DMS 273 (cell line): ENCODE measurements at regions not wholly inside any gene's neighbourhood (a gene's known extent, or its start where the extent isn't known, plus 50 kb on each side); places are given as distances from the start of the nearest gene placed in this dataset.

Experiments used
- DNase-seq: peaks from one replicate; lab custom pipeline; 2025; ENCODE audit not compliant: unreplicated experiment; lab: John Stamatoyannopoulos, UW

- DNase-seq = peak; percentile 24
Observed at GRCh38 chr13:27014406-27015359, 156.9 kb downstream of the USP12 start.

GRCh38 chr13:27012482-27013197 is 159.0 kb downstream of the USP12 start:
- peak; percentile 70 for DNase-seq

DNA sequence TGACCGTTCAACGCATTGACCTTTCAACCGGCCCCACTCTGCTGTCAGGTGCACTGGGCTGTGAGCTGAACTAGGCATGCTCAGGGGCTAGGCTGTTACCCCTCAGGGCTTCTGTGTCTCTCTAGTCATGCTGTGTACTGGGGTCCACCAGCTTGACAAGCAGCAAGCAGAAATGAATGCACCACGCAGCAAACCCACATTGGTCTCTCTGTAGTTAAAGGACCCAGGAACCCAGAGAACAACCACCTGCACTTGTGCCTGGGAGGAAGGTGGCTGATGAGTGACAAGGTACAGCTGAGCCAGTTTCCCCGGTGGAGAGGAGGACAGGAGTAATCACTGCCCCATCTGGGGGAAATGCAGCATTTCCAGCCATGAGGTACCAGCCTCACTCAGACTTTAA is 159.9 kb downstream of the USP12 start:
- no peak for DNase-seq

DNA sequence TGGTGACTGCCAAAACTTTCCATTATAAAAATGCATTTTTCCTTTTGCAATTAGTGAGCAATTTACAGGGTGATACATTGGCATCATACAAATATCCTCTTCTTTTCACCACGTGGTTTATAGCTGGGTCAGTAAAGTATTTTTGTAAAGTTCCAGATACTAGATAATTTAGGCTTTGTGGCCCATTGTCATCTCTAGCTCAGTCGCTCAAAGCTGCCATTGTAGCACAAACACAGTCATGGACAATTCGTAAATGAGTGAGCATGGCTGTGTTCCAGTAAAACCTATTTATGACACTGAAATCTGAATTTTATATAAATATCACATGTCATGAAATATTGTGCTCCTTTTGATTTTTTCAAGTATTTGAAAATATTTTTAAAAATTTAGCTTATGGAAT is 162.9 kb downstream of the USP12 start:
- DNase-seq = no peak

GRCh38 chr13:27007166-27007565 is 164.4 kb downstream of the USP12 start:
- peak; percentile 96 for DNase-seq

DNA sequence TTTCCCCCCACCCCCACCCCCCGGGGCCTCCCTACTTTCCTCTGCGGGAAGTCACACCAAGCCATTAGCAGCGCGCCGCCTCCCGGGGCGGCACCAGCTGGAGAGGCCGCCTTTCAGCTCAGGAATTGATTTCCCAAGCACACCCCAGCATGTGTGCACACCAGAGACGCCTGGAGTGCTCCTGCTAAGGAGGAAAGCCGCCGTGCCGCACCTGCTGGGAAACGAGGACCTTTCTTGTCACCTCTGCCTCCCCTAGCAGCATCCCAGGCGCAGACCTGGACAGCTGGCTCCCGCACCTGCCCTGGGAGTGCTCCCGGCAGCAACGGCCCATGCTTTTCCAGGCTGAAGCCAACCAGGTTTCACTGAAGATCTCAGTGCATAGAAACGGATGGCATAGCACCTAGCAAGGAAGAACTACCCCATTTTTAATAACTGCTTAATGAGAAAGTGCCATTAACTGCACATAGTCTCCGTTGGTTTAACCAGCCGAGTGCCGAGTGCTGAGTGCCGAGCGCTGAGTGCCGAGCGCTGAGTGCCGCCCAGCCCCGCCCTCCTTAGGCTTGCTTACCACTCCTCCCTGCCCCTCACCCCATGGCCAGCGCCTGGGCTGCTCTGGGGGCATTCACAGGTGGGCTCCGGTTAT is 165.0 kb downstream of the USP12 start:
- peak; percentile 87 for DNase-seq

- DNase-seq = peak; percentile 52
Observed at GRCh38 chr13:27005976-27006518, 165.6 kb downstream of the USP12 start.

- DNase-seq = peak; percentile 63
Observed at GRCh38 chr13:27005556-27005955, 166.1 kb downstream of the USP12 start.

DNA sequence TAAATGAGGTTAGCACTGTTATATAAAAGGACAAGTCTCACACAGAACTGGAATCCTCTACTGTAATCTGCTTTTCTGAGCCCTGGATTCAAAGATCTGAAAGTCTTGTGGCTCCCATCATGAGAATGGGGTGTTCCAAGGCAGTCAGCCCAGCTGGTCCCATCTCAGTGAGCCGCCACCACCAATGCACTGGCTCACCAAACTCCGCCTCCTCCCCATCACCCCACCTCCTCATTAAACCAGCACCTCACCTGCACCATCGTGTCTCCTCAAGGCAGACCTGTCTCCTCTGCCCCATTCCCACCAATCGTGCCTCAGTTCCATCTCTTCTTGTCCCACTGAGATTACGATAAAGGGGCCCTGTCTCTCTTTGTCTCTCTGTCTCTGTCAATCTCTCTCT is 166.7 kb downstream of the USP12 start:
- DNase-seq = no peak

- DNase-seq = no peak
Observed at GRCh38 chr13:27004326-27004725, 167.3 kb downstream of the USP12 start.

DNA sequence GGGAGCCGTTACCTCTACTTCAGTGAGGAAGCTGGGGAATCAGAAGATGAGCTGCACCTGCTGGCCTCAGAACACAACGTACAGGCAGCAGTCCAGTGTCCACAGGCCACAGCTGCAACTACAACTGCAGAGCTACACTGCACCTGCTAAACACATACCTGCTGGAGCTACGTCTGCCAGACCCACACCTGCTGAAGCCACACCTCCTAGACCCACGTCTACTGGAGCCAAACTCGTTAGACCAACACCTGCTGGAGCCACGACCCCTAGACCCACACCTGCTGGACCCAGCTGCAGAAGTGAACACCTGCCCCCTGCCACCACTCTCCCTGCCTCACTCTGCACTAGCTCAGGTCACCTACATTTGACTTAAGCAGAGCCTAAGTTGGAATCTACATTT is 169.9 kb downstream of the USP12 start:
- no peak for DNase-seq

DNA sequence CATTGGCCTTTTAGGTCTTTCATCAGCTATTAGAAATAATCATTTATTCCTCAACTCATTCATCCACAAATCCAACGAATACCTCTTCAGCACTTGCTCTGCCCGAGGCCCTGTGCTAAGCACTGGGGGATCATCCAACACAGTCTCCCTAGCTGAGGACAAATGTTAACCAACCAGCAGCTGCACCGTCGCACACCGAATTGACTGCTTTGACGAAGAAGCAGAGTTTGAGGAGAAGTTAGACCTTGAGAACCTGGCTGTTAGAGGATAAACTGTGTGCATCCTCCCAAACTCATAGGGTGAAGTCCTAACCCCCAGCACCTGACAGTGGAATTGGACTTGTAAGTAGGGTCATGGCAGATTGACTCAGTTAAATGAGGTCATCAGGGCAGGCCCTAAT is 170.9 kb downstream of the USP12 start:
- DNase-seq = no peak

- DNase-seq = no peak
Observed at GRCh38 chr13:26999499-26999898, 172.1 kb downstream of the USP12 start.

GRCh38 chr13:26998292-26998691 is 173.3 kb downstream of the USP12 start:
- no peak for DNase-seq

DNA sequence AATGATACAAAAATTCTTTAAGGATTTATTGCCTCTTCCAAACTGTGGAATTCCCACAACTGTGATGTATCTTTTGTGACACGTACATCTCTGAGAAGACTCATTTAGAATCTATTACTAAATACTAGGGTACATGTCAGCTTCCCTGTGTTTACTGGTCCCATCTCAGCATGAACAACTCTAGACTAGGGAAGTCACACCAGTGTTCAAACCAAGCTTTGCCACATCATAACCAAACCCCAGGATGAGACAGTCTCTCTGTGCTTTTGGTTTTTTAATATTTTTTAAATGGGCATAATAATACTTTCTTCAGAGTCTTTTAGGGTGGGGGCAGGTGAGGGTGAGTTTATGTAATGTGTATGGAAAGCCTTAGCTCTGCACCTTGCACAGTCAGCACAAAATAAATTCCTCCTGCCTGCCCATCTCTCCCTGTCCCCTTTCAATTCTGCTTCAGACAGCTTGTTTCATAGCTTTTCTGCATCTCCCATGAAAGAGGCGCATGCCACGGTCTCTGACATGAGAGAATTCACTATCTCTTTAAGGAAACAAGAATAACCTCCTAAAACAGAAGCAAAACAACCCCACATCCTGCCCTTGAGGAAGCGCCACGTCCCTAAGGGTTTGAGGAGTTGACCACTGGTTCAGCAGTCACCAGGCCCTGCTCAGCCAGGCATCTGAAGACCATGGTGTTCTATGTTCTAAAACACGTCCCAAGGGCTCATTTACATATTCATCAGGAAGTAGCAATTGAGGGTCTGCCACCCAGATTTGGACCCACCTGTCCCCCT is 174.5 kb downstream of the USP12 start:
- DNase-seq = no peak

- DNase-seq = no peak
Observed at GRCh38 chr13:26995159-26995558, 176.5 kb downstream of the USP12 start.

DNA sequence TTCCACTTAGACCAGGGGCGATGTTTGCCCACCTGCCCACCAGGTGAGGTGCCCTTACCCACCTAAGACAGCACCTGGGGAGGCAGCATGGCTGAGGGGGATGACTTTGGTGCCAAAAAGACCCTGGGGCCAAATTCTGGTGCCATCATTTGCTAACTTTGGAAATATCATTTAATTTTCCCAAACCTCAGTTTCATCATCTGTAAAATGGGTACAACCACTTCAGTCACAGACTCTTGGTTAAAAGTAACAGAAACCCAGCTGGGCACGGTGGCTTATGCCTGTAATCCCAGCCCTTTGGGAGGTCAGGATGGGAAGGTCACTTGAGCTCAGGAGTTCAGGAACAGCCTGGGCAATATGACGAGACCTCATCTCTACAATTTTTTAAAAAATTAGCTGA is 177.8 kb downstream of the USP12 start:
- DNase-seq = no peak

- peak; percentile 9 for DNase-seq
Observed at GRCh38 chr13:26992951-26993719, 178.5 kb downstream of the USP12 start.

- peak; percentile 21 for DNase-seq
Observed at GRCh38 chr13:26991508-26992181, 180.0 kb downstream of the USP12 start.
